SK-N-SH treated with all-trans-retinoic acid at 6 μM for 48 hours (cell line): ENCODE measurements at regions not wholly inside any gene's neighbourhood (a gene's known extent, or its start where the extent isn't known, plus 50 kb on each side); places are given as distances from the start of the nearest gene placed in this dataset.

ENCODE experiments used
- ARNTL ChIP-seq: fragments of 450-650 bp; formaldehyde crosslinking; IDR thresholded peaks from 2 replicates; pipeline ENCODE4 v1.5.0; 2020; ENCODE audit warnings: low read depth, mild to moderate bottlenecking, moderate library complexity, borderline replicate concordance
- CSDC2 ChIP-seq: fragments of 250-450 bp; sonication (Bioruptor Pico); IDR thresholded peaks from 2 replicates; pipeline ENCODE4 v1.5.0; 2020; ENCODE audit warnings: mild to moderate bottlenecking, moderate library complexity
- OSR1 ChIP-seq: fragments of 250-450 bp; sonication (Bioruptor Pico); IDR thresholded peaks from 2 replicates; pipeline ENCODE4 v1.8.0; 2022; ENCODE audit warnings: moderate library complexity, mild to moderate bottlenecking, inconsistent platforms
- PATZ1 ChIP-seq: fragments of 250-450 bp; sonication (Bioruptor Pico); IDR thresholded peaks from 2 replicates; pipeline ENCODE4 v1.8.0; 2020; ENCODE audit warnings: mild to moderate bottlenecking, moderate library complexity, borderline replicate concordance
- SNAI2 ChIP-seq: fragments of 250-450 bp; sonication (Bioruptor Pico); IDR thresholded peaks from 2 replicates; pipeline ENCODE4 v1.5.0; 2020; ENCODE audit warnings: mild to moderate bottlenecking, moderate library complexity
- TOX ChIP-seq: fragments of 250-450 bp; sonication (Bioruptor Pico); IDR thresholded peaks from 2 replicates; pipeline ENCODE4 v1.8.0; 2021; ENCODE audit warnings: mild to moderate bottlenecking, moderate library complexity, borderline replicate concordance
- ZFP3 ChIP-seq: fragments of 250-450 bp; sonication (Bioruptor Pico); IDR thresholded peaks from 2 replicates; pipeline ENCODE4 v1.5.0; 2020; ENCODE audit warnings: mild to moderate bottlenecking, moderate library complexity
- ZFP30 ChIP-seq: fragments of 450-650 bp; formaldehyde crosslinking; IDR thresholded peaks from 2 replicates; pipeline ENCODE4 v1.5.0; 2022; ENCODE audit warnings: mild to moderate bottlenecking, moderate library complexity

- TF ChIP-seq ZFP30 (CRISPR knock-in tag) (no peak), ARNTL (no peak), PATZ1 (CRISPR knock-in tag) (no peak), SNAI2 (no peak), CSDC2 (CRISPR knock-in tag) (no peak), ZFP3 (no peak), TOX (no peak), OSR1 (CRISPR knock-in tag) (no peak)
These were observed 143.6 kb downstream of the DYRK2 start for GRCh38 chr12:67792185-67792584.
